ENCODE measurements at regions not wholly inside any gene's neighbourhood (a gene's known extent, or its start where the extent isn't known, plus 50 kb on each side); places are given as distances from the start of the nearest gene placed in this dataset.

DNA sequence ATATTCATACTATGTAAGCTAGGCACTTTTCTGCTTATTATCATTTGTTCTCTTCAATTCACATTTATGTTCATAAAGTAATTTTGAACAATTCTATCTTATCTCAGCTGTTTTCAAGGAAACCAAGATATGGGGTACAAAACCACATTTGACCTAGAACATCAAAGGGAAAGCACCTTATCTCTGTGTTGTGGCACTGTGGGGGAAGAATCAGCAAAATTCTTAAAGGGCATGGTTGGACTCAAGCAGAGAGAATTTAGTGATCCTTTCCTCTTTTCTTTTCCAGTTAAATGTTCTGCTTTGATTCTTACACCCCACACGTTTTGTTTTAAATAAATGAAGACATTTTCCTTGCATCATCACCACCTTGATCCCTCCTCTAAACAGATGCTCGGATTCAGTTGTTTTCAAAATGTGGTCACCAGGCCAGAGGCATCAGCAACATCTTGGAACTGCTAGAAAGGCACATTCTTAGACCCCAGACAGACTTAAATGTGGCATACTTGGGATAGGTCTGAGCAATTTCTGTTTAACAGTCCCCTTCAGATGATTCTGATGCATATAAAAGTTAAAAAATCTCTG is 128.4 kb upstream of the TP63 start:
- Mint-ChIP-seq H3K27ac (no peak overlapping the region), H3K36me3 (no peaks in the 10 kb centered on the region), H3K4me1 (no peaks in the 10 kb centered on the region), H3K9me3 (peaks cover 2 to 11% (median 5%) of the 10 kb centered on the region in 7 donors), H3K27me3 (ENCODE audit: low read depth in 3 of 3) (peaks cover 0 to 3% (median 1%) of the 10 kb centered on the region in 3 donors), H3K4me3 (no peak overlapping the region)
- no peak for DNase-seq
- Histone ChIP-seq H3K79me2 (ENCODE audit: insufficient read depth, low read length) (no peaks in the 10 kb centered on the region), H3K9me3 (replicated peaks in 1 of 2; ENCODE audit: control insufficient read depth in 1 of 2, insufficient read depth in 1 of 2, low read length in 2 of 2) (peaks cover 0 to 10% of the 10 kb centered on the region in 2 donors), H3K36me3 (replicated peaks in 1 of 2; ENCODE audit: control insufficient read depth in 1 of 2, insufficient read depth in 2 of 2, low read length in 2 of 2) (no peaks in the 10 kb centered on the region), H4K20me1 (ENCODE audit: insufficient read depth, low read length) (no peaks in the 10 kb centered on the region), H3K9ac (ENCODE audit: insufficient read depth, low read length, poor library complexity, severe bottlenecking) (no peak overlapping the region), H3K4me3 (replicated peaks in 1 of 3; ENCODE audit: low read depth in 2 of 3, low read length in 3 of 3) (no peak overlapping the region), H2AFZ (ENCODE audit: insufficient read depth, low read depth, low read length, poor library complexity, severe bottlenecking) (no peak overlapping the region), H3K4me1 (ENCODE audit: control insufficient read depth in 1 of 2, insufficient read depth in 2 of 2, low read length in 2 of 2) (no peaks in the 10 kb centered on the region), H3K4me2 (replicated peaks; ENCODE audit: extremely low read depth, low read length, poor library complexity, severe bottlenecking) (no peak overlapping the region), H3K27ac (ENCODE audit: low read depth in 1 of 2, low read length in 2 of 2) (no peak overlapping the region), H3K27me3 (ENCODE audit: control insufficient read depth in 2 of 2, insufficient read depth in 2 of 2, low read length in 2 of 2) (no peaks in the 10 kb centered on the region)
- WGBS (ENCODE audit: insufficient coverage) = no CpG with 5 or more reads among the region's 2 CpGs
- intact Hi-C loops (cut with micrococcal nuclease) = no loop called here
- TF ChIP-seq CTCF (IDR thresholded peaks at IDR 0.05) = no peak

GRCh38 chr3:189507856-189508255 is 123.3 kb upstream of the TP63 start:
- Histone ChIP-seq H3K27me3 (ENCODE audit: control insufficient read depth in 2 of 2, insufficient read depth in 2 of 2, low read length in 2 of 2) (no peaks in the 10 kb centered on the region), H3K4me1 (ENCODE audit: control insufficient read depth in 1 of 2, insufficient read depth in 2 of 2, low read length in 2 of 2) (no peaks in the 10 kb centered on the region), H3K9ac (ENCODE audit: insufficient read depth, low read length, poor library complexity, severe bottlenecking) (no peak overlapping the region), H2AFZ (ENCODE audit: insufficient read depth, low read depth, low read length, poor library complexity, severe bottlenecking) (no peak overlapping the region), H3K4me3 (replicated peaks in 1 of 3; ENCODE audit: low read depth in 2 of 3, low read length in 3 of 3) (no peak overlapping the region), H3K9me3 (replicated peaks in 1 of 2; ENCODE audit: control insufficient read depth in 1 of 2, insufficient read depth in 1 of 2, low read length in 2 of 2) (no peaks in the 10 kb centered on the region), H3K79me2 (ENCODE audit: insufficient read depth, low read length) (no peaks in the 10 kb centered on the region), H4K20me1 (ENCODE audit: insufficient read depth, low read length) (no peaks in the 10 kb centered on the region), H3K27ac (ENCODE audit: low read depth in 1 of 2, low read length in 2 of 2) (no peak overlapping the region), H3K4me2 (replicated peaks; ENCODE audit: extremely low read depth, low read length, poor library complexity, severe bottlenecking) (no peak overlapping the region), H3K36me3 (replicated peaks in 1 of 2; ENCODE audit: control insufficient read depth in 1 of 2, insufficient read depth in 2 of 2, low read length in 2 of 2) (no peaks in the 10 kb centered on the region)
- no peak overlapping the region for H3K27ac Mint-ChIP-seq
- intact Hi-C loops (cut with micrococcal nuclease) = no loop called here
- no peak for DNase-seq
- H3K36me3 Mint-ChIP-seq = no peaks in the 10 kb centered on the region
- H3K9me3 Mint-ChIP-seq = no peaks in the 10 kb centered on the region
- H3K4me1 Mint-ChIP-seq = no peaks in the 10 kb centered on the region
- no peak for TF ChIP-seq CTCF (IDR thresholded peaks at IDR 0.05)
- no peak overlapping the region for H3K4me3 Mint-ChIP-seq
- peaks cover 0 to 1% (median 0%) of the 10 kb centered on the region in 3 donors for H3K27me3 Mint-ChIP-seq (ENCODE audit: low read depth in 3 of 3)
